Astrocyte (in vitro differentiated cells and primary cell): ENCODE measurements at regions not wholly inside any gene's neighbourhood (a gene's known extent, or its start where the extent isn't known, plus 50 kb on each side); places are given as distances from the start of the nearest gene placed in this dataset.

ENCODE experiments used
- EZH2 ChIP-seq: IDR thresholded peaks from 2 replicates; pipeline ENCODE4 v1.6.1; 2012; ENCODE audit warnings: mild to moderate bottlenecking, low read length, inconsistent platforms; ENCODE audit not compliant: insufficient read depth
- TF ChIP-seq, protein P1 (sequence below): IDR thresholded peaks from 2 replicates; pipeline ENCODE4 v1.5.1; 2011; ENCODE audit warnings: low read depth, mild to moderate bottlenecking, inconsistent platforms, low read length, moderate library complexity; ENCODE audit not compliant: insufficient read depth

DNA sequence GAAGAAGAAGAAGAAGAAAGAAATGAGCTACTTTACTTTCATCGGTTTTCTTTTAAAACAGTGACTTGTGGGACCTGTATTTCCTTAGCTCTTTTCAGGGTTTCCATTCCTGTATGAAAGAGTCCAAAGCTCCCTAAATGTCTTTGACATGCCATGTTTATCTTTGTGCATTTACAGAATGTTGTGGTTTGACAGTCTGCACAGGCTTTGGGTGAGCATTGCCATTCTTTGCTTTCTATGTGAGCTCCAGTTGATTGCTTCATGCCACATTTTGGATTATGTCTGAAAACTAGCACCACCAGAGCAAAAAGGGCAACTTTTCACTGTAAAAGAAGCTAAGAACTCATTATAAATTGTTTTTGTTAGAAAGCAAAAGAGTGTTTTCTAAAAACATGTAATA, 733.4 kb downstream of the TLE4 start:
- TF ChIP-seq, protein P1, sequence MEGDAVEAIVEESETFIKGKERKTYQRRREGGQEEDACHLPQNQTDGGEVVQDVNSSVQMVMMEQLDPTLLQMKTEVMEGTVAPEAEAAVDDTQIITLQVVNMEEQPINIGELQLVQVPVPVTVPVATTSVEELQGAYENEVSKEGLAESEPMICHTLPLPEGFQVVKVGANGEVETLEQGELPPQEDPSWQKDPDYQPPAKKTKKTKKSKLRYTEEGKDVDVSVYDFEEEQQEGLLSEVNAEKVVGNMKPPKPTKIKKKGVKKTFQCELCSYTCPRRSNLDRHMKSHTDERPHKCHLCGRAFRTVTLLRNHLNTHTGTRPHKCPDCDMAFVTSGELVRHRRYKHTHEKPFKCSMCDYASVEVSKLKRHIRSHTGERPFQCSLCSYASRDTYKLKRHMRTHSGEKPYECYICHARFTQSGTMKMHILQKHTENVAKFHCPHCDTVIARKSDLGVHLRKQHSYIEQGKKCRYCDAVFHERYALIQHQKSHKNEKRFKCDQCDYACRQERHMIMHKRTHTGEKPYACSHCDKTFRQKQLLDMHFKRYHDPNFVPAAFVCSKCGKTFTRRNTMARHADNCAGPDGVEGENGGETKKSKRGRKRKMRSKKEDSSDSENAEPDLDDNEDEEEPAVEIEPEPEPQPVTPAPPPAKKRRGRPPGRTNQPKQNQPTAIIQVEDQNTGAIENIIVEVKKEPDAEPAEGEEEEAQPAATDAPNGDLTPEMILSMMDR: no peak
- TF ChIP-seq EZH2: no peak
